NCI-H146 treated with DMSO at 0.1 percent for 48 hours (cell line): ENCODE measurements at regions not wholly inside any gene's neighbourhood (a gene's known extent, or its start where the extent isn't known, plus 50 kb on each side); places are given as distances from the start of the nearest gene placed in this dataset.
A peak's percentile ranks its signal among the peaks of the same experiment; 100 is the strongest.

Source experiments
- DNase-seq: peaks from one replicate; lab custom pipeline; 2025; ENCODE audit not compliant: unreplicated experiment; lab: John Stamatoyannopoulos, UW

GRCh38 chr10:21174715-21175495, 277.8 kb upstream of the NEBL start:
- DNase-seq = peak; percentile 73

- peak; percentile 89 for DNase-seq
Measured at GRCh38 chr10:21173802-21174714, 276.9 kb upstream of the NEBL start.

GRCh38 chr10:21172930-21173801, 276.1 kb upstream of the NEBL start:
- peak; percentile 60 for DNase-seq

GRCh38 chr10:21172542-21172929, 275.4 kb upstream of the NEBL start:
- DNase-seq = no peak

GRCh38 chr10:21171936-21172541, 274.9 kb upstream of the NEBL start:
- peak; percentile 86 for DNase-seq

GRCh38 chr10:21171197-21171935, 274.3 kb upstream of the NEBL start:
- DNase-seq = peak; percentile 21

- DNase-seq = no peak
Measured at GRCh38 chr10:21170216-21170615, 273.1 kb upstream of the NEBL start.

- DNase-seq = peak; percentile 79
Measured at GRCh38 chr10:21169271-21169670, 272.2 kb upstream of the NEBL start.

GRCh38 chr10:21167288-21168010, 270.3 kb upstream of the NEBL start:
- DNase-seq = no peak

- no peak for DNase-seq
Measured at GRCh38 chr10:21166557-21167287, 269.6 kb upstream of the NEBL start.

GRCh38 chr10:21165489-21165888, 268.4 kb upstream of the NEBL start:
- DNase-seq = no peak

GRCh38 chr10:21164687-21165086, 267.6 kb upstream of the NEBL start:
- no peak for DNase-seq

- no peak for DNase-seq
Measured at GRCh38 chr10:21162948-21163347, 265.8 kb upstream of the NEBL start.

GRCh38 chr10:21161647-21162046, 264.5 kb upstream of the NEBL start:
- DNase-seq = no peak

- DNase-seq = no peak
Measured at GRCh38 chr10:21161090-21161625, 264.0 kb upstream of the NEBL start.

- peak; percentile 68 for DNase-seq
Measured at GRCh38 chr10:21160116-21160515, 263.0 kb upstream of the NEBL start.

GRCh38 chr10:21159669-21160068, 262.6 kb upstream of the NEBL start:
- DNase-seq = peak; percentile 68

GRCh38 chr10:21158301-21158700, 261.2 kb upstream of the NEBL start:
- no peak for DNase-seq
